HG03432 (cell line): ENCODE measurements at regions not wholly inside any gene's neighbourhood (a gene's known extent, or its start where the extent isn't known, plus 50 kb on each side); places are given as distances from the start of the nearest gene placed in this dataset.
"Not testable (repeated sequence)": the region's sequence is repeated elsewhere in the genome, so short reads cannot be mapped to it uniquely, and the experiment has no call there.

Source experiments
- ATAC-seq: cut with Tn5 transposase; IDR thresholded peaks from one replicate; pipeline ENCODE4 v1.9.1; 2021; ENCODE audit warnings: mild to moderate bottlenecking, moderate library complexity; ENCODE audit not compliant: unreplicated experiment

GRCh38 chr2:237195396-237196120, 109.9 kb downstream of the COPS8 start:
- ATAC-seq = no peak

- ATAC-seq = no peak
Measured at GRCh38 chr2:237196409-237196808, 110.7 kb downstream of the COPS8 start.

DNA sequence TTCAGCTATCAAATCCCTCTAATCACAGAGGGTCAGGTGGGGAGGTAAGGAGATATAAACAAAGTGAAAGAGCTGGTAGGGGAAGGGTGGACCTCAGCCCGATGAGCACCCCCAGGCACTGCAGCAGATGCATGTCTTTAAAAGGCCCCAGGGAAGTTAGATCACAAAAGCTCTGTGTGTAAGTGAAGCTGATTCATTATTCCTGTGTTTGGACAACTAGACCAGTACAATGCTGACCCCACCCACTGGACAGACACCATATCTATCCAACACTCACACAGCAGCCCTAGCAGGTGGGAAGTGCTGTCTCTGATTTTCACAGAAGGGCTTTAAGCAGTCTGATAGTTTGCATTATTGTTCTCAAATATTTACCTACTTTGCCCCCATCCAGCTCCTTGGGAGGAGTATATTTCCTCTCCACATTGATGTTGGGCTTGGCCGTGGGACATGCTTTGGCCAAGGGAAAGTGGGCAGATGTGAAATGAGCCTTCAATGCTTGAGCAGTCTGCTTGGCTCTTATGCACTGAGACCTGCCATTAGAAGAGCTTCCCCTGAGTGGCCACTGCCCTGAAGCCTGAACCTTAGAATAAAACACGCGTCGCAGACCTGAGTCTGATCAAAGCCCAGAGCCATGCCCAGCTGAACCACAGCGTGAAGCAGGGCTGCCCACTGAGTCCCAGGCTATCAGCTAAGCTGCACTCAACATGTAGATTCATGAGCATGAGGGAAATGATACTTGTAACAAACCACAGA, 111.4 kb downstream of the COPS8 start:
- no peak for ATAC-seq

DNA sequence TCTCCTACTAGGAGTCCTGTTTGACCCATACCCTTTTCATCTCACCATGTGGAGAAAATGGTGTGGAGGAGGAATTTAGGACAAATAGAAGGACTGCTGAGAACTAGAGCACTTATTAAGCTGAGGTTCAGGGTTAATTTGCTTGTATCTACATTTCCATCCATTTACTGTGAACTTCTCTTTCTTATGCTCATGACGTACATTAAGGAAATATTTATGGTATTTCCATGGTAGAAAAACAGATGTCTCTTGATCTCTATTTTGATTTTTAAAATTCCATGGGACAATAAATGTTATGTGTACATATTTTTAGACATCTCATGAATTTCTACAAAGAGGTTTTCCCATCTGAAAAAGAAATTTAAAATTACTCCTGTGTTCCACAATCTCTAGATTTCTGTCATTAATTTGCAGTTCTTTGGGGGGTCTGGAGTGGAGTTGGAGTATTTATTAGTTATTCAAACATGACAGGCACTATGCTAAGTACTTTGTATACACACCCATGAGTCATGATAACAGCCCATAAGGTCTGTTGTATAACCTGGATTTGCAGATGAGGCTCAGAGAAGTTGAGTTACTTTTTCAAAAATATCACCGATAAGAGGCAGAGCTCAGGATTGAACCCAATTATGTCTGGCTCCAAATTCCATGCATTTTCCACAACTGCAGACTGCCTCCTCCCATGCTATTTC, 112.6 kb downstream of the COPS8 start:
- ATAC-seq = no peak

DNA sequence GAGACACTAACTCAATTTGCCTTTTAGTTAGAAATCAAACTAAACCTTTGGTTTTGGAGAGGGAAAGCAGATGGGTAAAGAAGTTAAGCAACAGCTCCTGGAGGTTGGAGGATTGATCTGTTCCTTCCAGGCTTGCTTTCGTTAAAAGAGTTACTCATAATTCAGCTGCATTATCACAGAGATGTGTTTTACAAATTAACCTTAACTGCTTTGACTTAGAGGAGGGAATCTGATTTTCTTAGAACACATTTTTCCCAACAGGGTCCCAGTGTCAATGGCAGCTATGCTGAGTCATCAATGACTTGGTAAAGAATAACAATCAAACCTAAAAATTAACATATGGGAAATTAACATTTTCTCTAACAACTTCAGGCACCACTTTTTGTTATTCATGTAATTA, 113.4 kb downstream of the COPS8 start:
- no peak for ATAC-seq

DNA sequence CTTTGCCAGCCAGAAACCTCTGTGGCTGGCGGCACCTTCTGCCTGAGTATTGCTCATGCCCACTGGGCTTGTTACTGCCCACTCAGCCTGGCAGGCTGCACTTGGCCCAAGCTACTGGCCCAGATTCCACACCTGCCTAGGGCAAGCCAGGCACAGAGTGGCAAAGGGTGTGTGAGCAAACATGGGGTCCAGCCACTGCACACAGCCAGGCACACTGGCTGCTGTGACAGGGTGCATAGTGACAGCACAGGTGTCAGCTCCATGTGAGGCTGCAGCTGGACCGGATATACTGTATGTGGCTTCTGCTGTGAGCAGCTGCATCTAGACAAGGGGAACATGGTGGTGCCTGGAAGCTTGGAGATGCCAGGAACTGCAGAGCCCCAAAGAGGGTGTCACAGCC, 113.9 kb downstream of the COPS8 start:
- ATAC-seq = no peak

DNA sequence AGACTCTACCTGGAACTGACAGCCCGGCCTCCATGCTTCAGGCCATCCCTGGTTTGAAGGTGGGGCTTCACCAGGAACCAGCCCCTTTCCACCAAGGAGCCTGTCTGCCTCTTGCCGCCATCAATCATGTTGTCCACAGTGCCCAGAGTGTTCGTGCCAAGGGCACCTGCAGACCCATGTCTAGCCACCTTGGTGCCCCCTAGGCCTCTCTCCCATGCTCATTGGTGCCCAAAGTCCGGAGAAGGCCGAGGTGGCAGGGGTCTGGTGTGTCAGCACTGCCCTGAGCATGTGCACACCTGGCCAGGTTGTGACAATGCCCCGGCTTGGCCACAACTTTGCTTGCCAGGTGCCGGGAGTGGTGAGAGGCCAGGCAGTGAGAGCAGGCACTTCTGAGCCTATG, 114.8 kb downstream of the COPS8 start:
- no peak for ATAC-seq

GRCh38 chr2:237201461-237202287, 116.0 kb downstream of the COPS8 start:
- ATAC-seq = peak; percentile 67

GRCh38 chr2:237202288-237203030, 116.8 kb downstream of the COPS8 start:
- no peak for ATAC-seq

- ATAC-seq = no peak
Measured at GRCh38 chr2:237205043-237205541, 119.4 kb downstream of the COPS8 start.

DNA sequence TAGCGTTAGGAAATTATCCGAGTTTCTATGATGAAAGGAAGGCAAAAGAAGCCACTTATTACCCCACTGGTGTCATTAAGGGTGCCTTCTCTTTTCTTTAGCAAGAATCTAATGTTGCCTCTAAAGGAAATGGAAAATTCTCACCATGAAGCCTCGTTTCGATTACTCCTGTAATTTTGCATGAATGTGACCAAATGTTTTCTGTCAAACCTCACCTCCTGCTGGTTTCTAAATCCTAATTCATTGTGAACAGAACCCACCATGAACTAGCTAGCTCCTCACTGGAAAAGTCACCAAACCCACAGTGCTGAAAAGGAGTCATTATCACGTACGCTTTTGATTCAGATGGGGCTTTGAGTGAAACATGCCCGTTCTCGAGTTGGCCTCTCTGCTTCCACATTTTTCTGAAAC, 119.9 kb downstream of the COPS8 start:
- no peak for ATAC-seq

GRCh38 chr2:237207646-237208045, 122.0 kb downstream of the COPS8 start:
- no peak for ATAC-seq

DNA sequence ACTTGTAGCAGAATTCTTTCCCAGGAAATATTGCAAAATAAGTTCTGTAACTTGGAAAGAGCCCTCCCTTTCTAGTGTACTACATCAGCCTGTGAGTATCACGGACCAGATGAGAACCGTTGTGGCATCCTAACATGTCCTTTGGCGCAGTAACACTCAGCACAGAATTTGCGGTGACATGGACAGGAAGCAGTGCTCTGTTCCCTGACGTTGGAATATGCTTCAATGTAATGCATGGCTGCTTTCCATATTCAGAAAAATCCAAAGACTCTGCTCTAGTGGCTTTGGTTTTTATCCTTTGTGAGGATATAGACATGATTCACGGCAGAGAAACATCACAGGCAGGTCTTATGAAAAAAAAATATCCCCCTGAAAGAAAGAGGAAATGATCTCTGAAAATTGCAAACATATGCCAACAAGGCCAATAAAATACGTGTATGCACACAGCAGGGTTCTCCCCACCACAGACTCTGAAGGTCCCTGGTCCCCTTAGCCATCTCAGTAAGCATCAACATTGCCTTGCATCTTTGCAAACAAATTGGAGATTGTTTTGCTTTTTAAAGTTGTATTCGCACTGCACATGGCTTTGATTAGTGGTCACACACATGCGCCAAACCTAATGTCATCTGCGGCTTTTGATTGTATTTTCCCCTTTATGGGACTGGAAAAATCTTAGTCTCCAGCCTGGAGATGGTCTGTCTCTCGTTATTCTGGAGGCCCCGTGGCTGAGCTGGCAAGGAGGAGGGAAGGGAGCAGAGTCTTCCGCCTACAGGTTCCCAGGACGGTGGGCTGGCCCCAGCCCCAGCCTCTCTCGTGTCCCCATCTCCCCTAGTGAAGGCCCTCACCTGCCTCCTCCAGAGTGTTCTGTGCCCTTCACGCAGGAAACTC, 122.9 kb downstream of the COPS8 start:
- ATAC-seq = no peak

GRCh38 chr2:237209885-237210284, 124.2 kb downstream of the COPS8 start:
- no peak for ATAC-seq

DNA sequence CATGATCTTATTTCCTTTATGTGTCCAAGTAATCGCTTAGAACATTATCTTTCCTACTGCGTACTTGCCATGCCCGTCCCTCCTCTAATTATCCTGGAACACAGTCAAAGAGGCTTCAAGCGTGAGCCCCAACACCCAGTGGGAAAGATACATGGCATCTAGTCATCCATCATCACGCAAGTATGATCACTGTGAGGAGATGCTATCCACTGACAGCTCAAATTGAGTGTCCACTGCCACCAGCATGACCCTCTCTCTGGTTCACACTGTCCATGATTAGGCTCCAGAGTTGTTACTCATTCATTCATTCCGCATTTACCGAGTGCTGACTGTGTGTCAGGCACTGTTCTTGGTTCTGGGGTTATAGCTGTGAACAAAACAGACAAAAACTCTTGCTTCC, 124.6 kb downstream of the COPS8 start:
- no peak for ATAC-seq

- no peak for ATAC-seq
Measured at GRCh38 chr2:237210763-237211162, 125.1 kb downstream of the COPS8 start.

DNA sequence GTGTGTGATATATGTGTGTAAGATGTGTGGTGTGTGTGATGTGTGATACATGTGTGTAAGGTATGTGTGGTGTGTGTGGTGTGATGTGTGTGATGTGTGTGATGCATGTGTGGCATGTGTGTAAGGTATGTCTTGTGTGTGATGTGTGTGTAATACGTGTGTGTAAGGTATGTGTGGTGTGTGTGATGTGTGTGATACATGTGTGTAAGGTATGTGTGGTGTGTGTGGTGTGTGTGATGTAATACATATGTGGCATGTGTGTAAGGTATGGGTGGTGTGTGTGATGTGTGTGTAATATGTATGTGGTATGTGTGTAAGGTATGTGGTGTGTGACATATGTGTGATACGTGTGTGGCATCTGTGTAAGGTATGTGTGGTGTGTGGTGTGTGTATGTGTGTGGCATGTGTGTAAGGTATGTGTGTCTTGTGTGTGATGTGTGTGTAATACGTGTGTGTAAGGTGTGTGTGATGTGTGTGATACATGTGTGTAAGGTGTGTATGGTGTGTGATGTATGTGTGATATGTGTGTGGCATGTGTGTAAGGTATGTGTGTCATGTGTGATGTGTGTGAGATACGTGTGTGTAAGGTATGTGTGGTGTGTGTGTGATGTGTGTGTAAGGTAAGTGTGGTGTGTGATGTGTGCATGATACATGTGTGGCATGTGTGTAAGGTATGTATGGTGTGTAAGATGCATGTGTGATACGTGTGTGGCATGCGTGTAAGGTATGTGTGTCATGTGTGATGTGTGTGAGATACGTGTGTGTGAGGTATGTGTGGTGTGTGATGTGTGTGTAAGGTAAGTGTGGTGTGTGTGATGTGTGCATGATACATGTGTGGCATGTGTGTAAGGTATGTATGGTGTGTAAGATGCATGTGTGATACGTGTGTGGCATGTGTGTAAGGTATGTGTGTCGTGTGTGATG, 126.9 kb downstream of the COPS8 start:
- ATAC-seq = not testable (repeated sequence)
